RWPE2 (cell line): ENCODE measurements at regions not wholly inside any gene's neighbourhood (a gene's known extent, or its start where the extent isn't known, plus 50 kb on each side); places are given as distances from the start of the nearest gene placed in this dataset.

Experiments used
- ATAC-seq: fragments of 200-7000 bp; cut with Tn5 transposase; 3 replicates; pipeline ENCODE4 v1.9.1; 2021; ENCODE audit warnings: low read depth
- DNase-seq: peaks from one replicate; pipeline ENCODE4 v3.0.0-alpha.2; 2020; ENCODE audit warnings: low spot score
- H3K27ac ChIP-seq: fragments of 450-650 bp; 2 replicates; pipeline ENCODE4 v1.5.1; 2017; ENCODE audit warnings: mild to moderate bottlenecking; ENCODE audit not compliant: poor library complexity, severe bottlenecking
- H3K27me3 ChIP-seq: fragments of 250-450 bp; sonication (Bioruptor Pico); 2 replicates; pipeline ENCODE4 v1.5.1; 2021; ENCODE audit warnings: mild to moderate bottlenecking, moderate library complexity; ENCODE audit not compliant: insufficient read depth, poor library complexity, severe bottlenecking
- H3K36me3 ChIP-seq: fragments of 250-450 bp; sonication (Bioruptor Pico); 2 replicates; pipeline ENCODE4 v1.5.1; 2020; ENCODE audit warnings: low read depth, mild to moderate bottlenecking, moderate library complexity
- H3K4me1 ChIP-seq: fragments of 250-450 bp; sonication (Bioruptor Pico); 2 replicates; pipeline ENCODE4 v1.5.1; 2021; ENCODE audit warnings: mild to moderate bottlenecking, moderate library complexity; ENCODE audit not compliant: insufficient read depth, poor library complexity, severe bottlenecking
- H3K4me3 ChIP-seq: fragments of 250-450 bp; sonication (Bioruptor Pico); 2 replicates; pipeline ENCODE4 v1.5.1; 2021; ENCODE audit warnings: mild to moderate bottlenecking, moderate library complexity; ENCODE audit not compliant: severe bottlenecking
- H3K9me3 ChIP-seq: fragments of 250-450 bp; sonication (Bioruptor Pico); 2 replicates; pipeline ENCODE4 v1.5.1; 2021; ENCODE audit warnings: mild to moderate bottlenecking, moderate library complexity; ENCODE audit not compliant: severe bottlenecking
- CTCF ChIP-seq: fragments of 450-650 bp; IDR thresholded peaks from one replicate; pipeline ENCODE4 v1.5.1; 2017; ENCODE audit warnings: mild to moderate bottlenecking, moderate library complexity; ENCODE audit not compliant: poor library complexity, severe bottlenecking

GRCh38 chr16:86896976-86897375, 318.6 kb downstream of the FOXL1 start:
- no peak for TF ChIP-seq CTCF
- no peaks in the 10 kb centered on the region for H3K36me3 ChIP-seq
- DNase-seq (peak; percentile 23), ATAC-seq (no peak)
- H3K9me3 ChIP-seq: no peaks in the 10 kb centered on the region
- no peak overlapping the region for H3K4me3 ChIP-seq
- no peaks in the 10 kb centered on the region for H3K27me3 ChIP-seq
- H3K4me1 ChIP-seq: peaks cover 16% of the 10 kb centered on the region
- H3K27ac ChIP-seq: no peak overlapping the region

DNA sequence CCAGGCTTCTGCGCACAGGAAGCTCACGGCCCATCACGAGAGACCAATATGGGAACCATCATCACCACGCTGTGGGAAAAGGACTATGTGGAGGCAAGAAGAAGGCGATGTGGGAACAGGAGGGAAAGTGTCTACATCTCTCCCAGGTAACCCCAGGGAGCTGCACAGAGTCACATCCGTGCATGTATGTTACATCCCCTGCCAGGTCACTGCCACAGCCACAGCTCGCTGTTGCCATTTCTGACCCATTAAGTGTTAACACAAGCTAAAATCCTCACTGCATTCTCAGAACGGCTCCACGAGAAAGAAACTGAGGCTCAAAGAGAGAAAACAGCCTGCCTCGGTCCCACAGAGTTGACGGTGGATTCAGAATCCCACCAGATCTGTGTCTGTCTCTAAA, 319.1 kb downstream of the FOXL1 start:
- no peak for ATAC-seq
- H3K27ac ChIP-seq: no peak overlapping the region
- DNase-seq: no peak
- TF ChIP-seq CTCF: no peak
- H3K27me3 ChIP-seq: no peaks in the 10 kb centered on the region
- no peaks in the 10 kb centered on the region for H3K9me3 ChIP-seq
- peaks cover 20% of the 10 kb centered on the region for H3K4me1 ChIP-seq
- H3K36me3 ChIP-seq: no peaks in the 10 kb centered on the region
- H3K4me3 ChIP-seq: no peak overlapping the region

DNA sequence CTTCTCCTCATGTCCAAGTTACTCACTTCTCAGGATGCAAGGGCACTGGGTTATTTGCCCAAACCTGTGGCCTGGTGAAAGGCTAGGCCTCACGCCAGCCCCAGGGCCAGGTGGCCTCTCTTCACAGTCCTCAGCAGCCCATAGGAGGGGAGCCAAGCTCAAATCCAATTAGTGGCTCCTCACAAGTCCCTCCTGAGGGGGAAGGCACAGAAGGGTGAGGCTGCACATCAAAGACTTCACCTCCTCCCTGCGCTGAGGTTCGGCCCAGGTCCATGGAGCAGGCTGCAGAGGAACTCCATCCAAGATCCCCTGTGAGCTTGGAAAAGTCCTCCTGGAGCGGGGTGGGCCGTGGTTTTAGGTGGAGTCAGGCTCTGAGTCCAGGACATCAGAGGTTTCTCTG, 320.0 kb downstream of the FOXL1 start:
- H3K4me3 ChIP-seq: no peak overlapping the region
- no peak for DNase-seq
- no peak for ATAC-seq
- H3K9me3 ChIP-seq: no peaks in the 10 kb centered on the region
- peak overlapping the region; percentile 61 for H3K27ac ChIP-seq
- H3K27me3 ChIP-seq: no peaks in the 10 kb centered on the region
- no peak for TF ChIP-seq CTCF
- peaks cover 20% of the 10 kb centered on the region for H3K4me1 ChIP-seq
- no peaks in the 10 kb centered on the region for H3K36me3 ChIP-seq

- DNase-seq (no peak), ATAC-seq (no peak)
- TF ChIP-seq CTCF: no peak
- Histone ChIP-seq H3K27ac (peak overlapping the region; percentile 61), H3K9me3 (no peaks in the 10 kb centered on the region), H3K4me3 (no peak overlapping the region), H3K27me3 (no peaks in the 10 kb centered on the region), H3K4me1 (peaks cover 20% of the 10 kb centered on the region), H3K36me3 (no peaks in the 10 kb centered on the region)
These were observed 320.8 kb downstream of the FOXL1 start for GRCh38 chr16:86899151-86899550.

DNA sequence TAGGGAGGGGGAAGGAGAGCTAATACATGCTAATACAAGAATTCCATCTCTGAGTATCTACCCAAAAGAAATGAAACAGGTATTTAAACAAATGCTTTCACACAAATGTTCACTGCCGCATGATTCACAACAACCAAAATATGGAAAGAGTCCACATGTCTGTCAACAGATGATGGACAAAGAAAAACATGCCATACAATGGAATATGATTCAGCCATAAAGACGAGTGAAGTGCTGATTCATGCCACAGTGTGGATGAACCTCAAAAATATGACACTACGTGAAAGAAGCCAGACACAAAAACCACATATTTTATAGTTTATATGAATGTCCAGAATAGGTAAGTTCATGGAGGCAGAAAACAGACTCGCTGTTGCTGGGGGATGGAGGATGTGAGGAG, 321.4 kb downstream of the FOXL1 start:
- Histone ChIP-seq H3K27ac (peak overlapping the region; percentile 61), H3K4me1 (peaks cover 20% of the 10 kb centered on the region), H3K4me3 (no peak overlapping the region), H3K27me3 (no peaks in the 10 kb centered on the region), H3K36me3 (no peaks in the 10 kb centered on the region), H3K9me3 (no peaks in the 10 kb centered on the region)
- no peak for DNase-seq
- ATAC-seq: peak; percentile 65
- no peak for TF ChIP-seq CTCF
